ENCODE measurements at regions not wholly inside any gene's neighbourhood (a gene's known extent, or its start where the extent isn't known, plus 50 kb on each side); places are given as distances from the start of the nearest gene placed in this dataset.

- POLR2A ChIA-PET = no interaction called here
- H3K36me3 ChIP-seq (ENCODE audit: control insufficient read depth in 2 of 2, insufficient read depth in 1 of 2, low read length in 2 of 2) = no peaks in the 10 kb centered on the region
- TF ChIP-seq ZNF404 (tag by site-specific recombination; IDR thresholded peaks at IDR 0.05) (no peak), CTCF (tag by site-specific recombination; IDR thresholded peaks at IDR 0.05) (no peak), ZBTB11 (tag by site-specific recombination; conservative IDR thresholded peaks at IDR 0.05; ENCODE audit: low read depth) (no peak), ZNF621 (tag by site-specific recombination; IDR thresholded peaks at IDR 0.05) (no peak), ZIC2 (tag by site-specific recombination; IDR thresholded peaks at IDR 0.05) (no peak), ZNF114 (tag by site-specific recombination; IDR thresholded peaks at IDR 0.05) (no peak)
- CTCF ChIA-PET = no interaction called here
- H3K9me3 ChIP-seq (ENCODE audit: control insufficient read depth, insufficient read depth, low read depth, low read length) = no peaks in the 10 kb centered on the region
- no peaks in the 10 kb centered on the region for H3K4me1 ChIP-seq (ENCODE audit: control insufficient read depth, insufficient read depth, low read length)
- H3K4me3 ChIP-seq (ENCODE audit: low read depth, low read length) = no peak overlapping the region
- no peak overlapping the region for H3K27ac ChIP-seq (ENCODE audit: extremely low read depth, low read depth, low read length)
Measured at GRCh38 chr15:31495281-31495680, 168.6 kb downstream of the KLF13 start.

GRCh38 chr15:31497838-31498237, 171.2 kb downstream of the KLF13 start:
- H3K9me3 ChIP-seq (ENCODE audit: control insufficient read depth, insufficient read depth, low read depth, low read length) = no peaks in the 10 kb centered on the region
- no peak overlapping the region for H3K27ac ChIP-seq (ENCODE audit: extremely low read depth, low read depth, low read length)
- no peaks in the 10 kb centered on the region for H3K36me3 ChIP-seq (ENCODE audit: control insufficient read depth in 2 of 2, insufficient read depth in 1 of 2, low read length in 2 of 2)
- TF ChIP-seq ZFP41 (tag by site-specific recombination; IDR thresholded peaks at IDR 0.05; ENCODE audit: borderline replicate concordance) (no peak), ZIC2 (tag by site-specific recombination; IDR thresholded peaks at IDR 0.05) (no peak)
- H3K4me1 ChIP-seq (ENCODE audit: control insufficient read depth, insufficient read depth, low read length) = no peaks in the 10 kb centered on the region
- H3K4me3 ChIP-seq (ENCODE audit: low read depth, low read length) = no peak overlapping the region
- CTCF ChIA-PET = no interaction called here
- POLR2A ChIA-PET = interaction anchor here (0.5 kb wide), 1 partner anchor 76 kb away, joined by 4 read pairs; no protein-coding TSS in a partner anchor

- H3K4me1 ChIP-seq (ENCODE audit: control insufficient read depth, insufficient read depth, low read length) = no peaks in the 10 kb centered on the region
- no peaks in the 10 kb centered on the region for H3K36me3 ChIP-seq (ENCODE audit: control insufficient read depth in 2 of 2, insufficient read depth in 1 of 2, low read length in 2 of 2)
- POLR2A ChIA-PET = no interaction called here
- CTCF ChIA-PET = interaction anchor here (0.9 kb wide), 1 partner anchor 8 kb away, joined by 3 read pairs; no protein-coding TSS in a partner anchor
- no peak overlapping the region for H3K4me3 ChIP-seq (ENCODE audit: low read depth, low read length)
- no peak overlapping the region for H3K27ac ChIP-seq (ENCODE audit: extremely low read depth, low read depth, low read length)
- TF ChIP-seq ZNF830 (tag by site-specific recombination; IDR thresholded peaks at IDR 0.05; ENCODE audit: low read depth) (no peak), SP3 (tag by site-specific recombination; IDR thresholded peaks at IDR 0.05) (no peak), ZNF133 (tag by site-specific recombination; IDR thresholded peaks at IDR 0.05) (no peak), TCF7L2 (IDR thresholded peaks at IDR 0.05; ENCODE audit: borderline replicate concordance, low read depth, low read length) (no peak), GLI2 (tag by site-specific recombination; IDR thresholded peaks at IDR 0.05; ENCODE audit: borderline replicate concordance, low read depth) (no peak), ZNF521 (tag by site-specific recombination; IDR thresholded peaks at IDR 0.05) (no peak), SP7 (tag by site-specific recombination; IDR thresholded peaks at IDR 0.05) (no peak), ZNF561 (tag by site-specific recombination; IDR thresholded peaks at IDR 0.05; ENCODE audit: borderline replicate concordance) (no peak), ZBTB26 (tag by site-specific recombination; optimal IDR thresholded peaks at IDR 0.05) (no peak), ZNF146 (tag by site-specific recombination; IDR thresholded peaks at IDR 0.05) (no peak), KLF1 (tag by site-specific recombination; IDR thresholded peaks at IDR 0.05) (no peak)
- H3K9me3 ChIP-seq (ENCODE audit: control insufficient read depth, insufficient read depth, low read depth, low read length) = no peaks in the 10 kb centered on the region
Measured at GRCh38 chr15:31498329-31498728, 171.7 kb downstream of the KLF13 start.

All from HEK293 (cell line).